GM23338 (cell line): ENCODE measurements at regions not wholly inside any gene's neighbourhood (a gene's known extent, or its start where the extent isn't known, plus 50 kb on each side); places are given as distances from the start of the nearest gene placed in this dataset.

ENCODE experiments used
- ATAC-seq: fragments of 200-7000 bp; cut with Tn5 transposase; 3 replicates; pipeline ENCODE4 v1.9.1; 2020
- DNase-seq: peaks from one replicate; pipeline ENCODE4 v3.0.0-alpha.2; 2015; ENCODE audit warnings: low spot score
- H2AFZ ChIP-seq: fragments of 200-600 bp; sonication (generic); 2 replicates; pipeline ENCODE4 v1.8.0; 2016; ENCODE audit warnings: antibody characterized with exemption, mild to moderate bottlenecking, moderate library complexity
- H3F3A ChIP-seq: fragments of 200-600 bp; sonication (generic); replicated peaks from 2 replicates; pipeline ENCODE4 v1.8.0; 2017; ENCODE audit warnings: antibody characterized with exemption, mixed run types, low read depth
- H3K27ac ChIP-seq: fragments of 200-600 bp; sonication (generic); 2 replicates; pipeline ENCODE4 v1.6.1; 2016; ENCODE audit warnings: low read depth
- H3K27me3 ChIP-seq: fragments of 200-600 bp; sonication (generic); 2 replicates; pipeline ENCODE4 v1.8.0; 2016; ENCODE audit warnings: mild to moderate bottlenecking, mixed run types, moderate library complexity; ENCODE audit not compliant: insufficient read depth
- H3K36me3 ChIP-seq: fragments of 200-600 bp; sonication (generic); 2 replicates; pipeline ENCODE4 v1.8.0; 2016; ENCODE audit warnings: mild to moderate bottlenecking; ENCODE audit not compliant: insufficient read depth
- H3K4me1 ChIP-seq: fragments of 200-600 bp; sonication (generic); 2 replicates; pipeline ENCODE4 v1.8.0; 2016; ENCODE audit warnings: mild to moderate bottlenecking, moderate library complexity; ENCODE audit not compliant: insufficient read depth
- H3K4me2 ChIP-seq: fragments of 200-600 bp; sonication (generic); 2 replicates; pipeline ENCODE4 v1.7.1; 2017; ENCODE audit warnings: mixed run types
- H3K4me3 ChIP-seq: fragments of 200-600 bp; sonication (generic); 2 replicates; pipeline ENCODE4 v1.6.1; 2016; ENCODE audit warnings: mixed run types
- H3K79me2 ChIP-seq: fragments of 200-600 bp; sonication (generic); replicated peaks from 2 replicates; pipeline ENCODE4 v1.8.0; 2017; ENCODE audit warnings: mild to moderate bottlenecking; ENCODE audit not compliant: insufficient read depth
- H3K9me2 ChIP-seq: fragments of 200-600 bp; sonication (generic); 2 replicates; pipeline ENCODE4 v1.8.0; 2017; ENCODE audit not compliant: insufficient read depth
- H4K20me1 ChIP-seq: fragments of 200-600 bp; sonication (generic); replicated peaks from 2 replicates; pipeline ENCODE4 v1.8.0; 2017; ENCODE audit warnings: mild to moderate bottlenecking; ENCODE audit not compliant: insufficient read depth
- H3K27ac Mint-ChIP-seq: 2 replicates; pipeline ENCODE4 v1.8.0; 2020; ENCODE audit warnings: inconsistent platforms, mild to moderate bottlenecking, moderate library complexity, mixed read lengths
- H3K27me3 Mint-ChIP-seq: 3 replicates; pipeline ENCODE4 v1.8.0; 2022; ENCODE audit warnings: low read depth, mild to moderate bottlenecking, moderate library complexity, mixed read lengths, inconsistent platforms; ENCODE audit not compliant: insufficient read depth, poor library complexity
- H3K36me3 Mint-ChIP-seq: 3 replicates; pipeline ENCODE4 v1.8.0; 2021; ENCODE audit warnings: low read depth, mild to moderate bottlenecking, inconsistent platforms, moderate library complexity, mixed read lengths
- H3K4me1 Mint-ChIP-seq: 3 replicates; pipeline ENCODE4 v1.8.0; 2020; ENCODE audit warnings: mild to moderate bottlenecking, inconsistent platforms, mixed read lengths
- H3K4me3 Mint-ChIP-seq: 3 replicates; pipeline ENCODE4 v1.8.0; 2021; ENCODE audit warnings: moderate library complexity, mild to moderate bottlenecking, inconsistent platforms, mixed read lengths
- H3K9me3 Mint-ChIP-seq: 3 replicates; pipeline ENCODE4 v1.8.0; 2020; ENCODE audit warnings: moderate library complexity, mild to moderate bottlenecking, inconsistent platforms, mixed read lengths
- CREB1 ChIP-seq: fragments of 250-450 bp; sonication (Bioruptor Pico); IDR thresholded peaks from 2 replicates; pipeline ENCODE4 v1.5.0; 2020; ENCODE audit warnings: low read depth, mild to moderate bottlenecking, moderate library complexity
- EZH2 ChIP-seq: fragments of 200-600 bp; sonication (generic); IDR thresholded peaks from one replicate; pipeline ENCODE4 v1.8.0; 2017; ENCODE audit warnings: antibody characterized with exemption, mild to moderate bottlenecking, low read depth; ENCODE audit not compliant: unreplicated experiment
- EZH2phosphoT487 ChIP-seq: fragments of 200-600 bp; sonication (generic); IDR thresholded peaks from one replicate; pipeline ENCODE4 v1.8.1; 2018; ENCODE audit warnings: antibody characterized with exemption; ENCODE audit not compliant: unreplicated experiment
- JUNB ChIP-seq: IDR thresholded peaks from one replicate; pipeline ENCODE4 v1.6.1; 2016; ENCODE audit warnings: antibody characterized with exemption; ENCODE audit not compliant: unreplicated experiment
- NANOG ChIP-seq: IDR thresholded peaks from 2 replicates; pipeline ENCODE4 v1.6.1; 2016; ENCODE audit warnings: antibody characterized with exemption, borderline replicate concordance
- POLR2AphosphoS5 ChIP-seq: IDR thresholded peaks from 2 replicates; pipeline ENCODE4 v1.6.1; 2016; ENCODE audit warnings: antibody characterized with exemption, low read depth
- STAT1 ChIP-seq: IDR thresholded peaks from one replicate; pipeline ENCODE4 v1.6.1; 2016; ENCODE audit warnings: antibody characterized with exemption; ENCODE audit not compliant: unreplicated experiment
- ZNF114 ChIP-seq: fragments of 250-450 bp; sonication (Bioruptor Pico); IDR thresholded peaks from 2 replicates; pipeline ENCODE4 v1.5.0; 2020; ENCODE audit warnings: mild to moderate bottlenecking, moderate library complexity
- ZNF331 ChIP-seq: fragments of 250-450 bp; sonication (Bioruptor Pico); IDR thresholded peaks from 2 replicates; pipeline ENCODE4 v1.5.0; 2020; ENCODE audit warnings: low read depth, mild to moderate bottlenecking, moderate library complexity
- TF ChIP-seq, protein P1 (sequence below), 2 experiments: fragments of 200-600 bp in 1 of 2; sonication (generic) in 1 of 2; conservative IDR thresholded peaks; 2 replicates each; pipeline versions ENCODE4 v1.5.1 to v1.6.1; 2016 to 2017; ENCODE audit warnings: antibody characterized with exemption in 2 of 2, low read depth in 2 of 2, mild to moderate bottlenecking in 2 of 2, moderate library complexity in 1 of 2
- TF ChIP-seq, protein P2 (sequence below): IDR thresholded peaks from 2 replicates; pipeline ENCODE4 v1.6.1; 2016; ENCODE audit warnings: antibody characterized with exemption
- TF ChIP-seq, protein P3 (sequence below): IDR thresholded peaks from one replicate; pipeline ENCODE4 v1.6.1; 2018; ENCODE audit warnings: antibody characterized with exemption; ENCODE audit not compliant: unreplicated experiment

DNA sequence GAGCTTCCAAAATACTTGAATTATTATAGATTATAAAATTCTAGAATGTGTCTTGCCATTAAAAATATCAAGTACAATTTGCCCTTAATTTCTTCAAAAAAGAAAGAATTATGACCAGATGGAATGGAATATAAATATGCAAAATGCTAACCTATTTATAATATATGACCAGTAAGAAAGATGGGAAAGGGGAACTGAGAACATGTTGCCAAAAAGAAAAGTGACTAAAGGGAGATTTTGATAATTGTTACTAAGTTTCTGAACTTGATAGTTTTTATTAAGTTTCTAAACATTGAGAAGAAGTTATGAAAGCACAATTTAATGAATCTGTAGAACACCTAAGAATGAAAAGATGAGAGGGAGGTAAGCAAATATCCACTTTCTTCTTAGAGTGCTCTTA lies 188.4 kb upstream of the NR4A3 start:
- H4K20me1 ChIP-seq = no peaks in the 10 kb centered on the region
- no peaks in the 10 kb centered on the region for H3K27me3 ChIP-seq
- no peak for ATAC-seq
- H3K79me2 ChIP-seq = no peaks in the 10 kb centered on the region
- Mint-ChIP-seq H3K4me1 (peaks cover 9% of the 10 kb centered on the region; the same call in 2 of the 3 replicates), H3K27me3 (no peaks in the 10 kb centered on the region), H3K27ac (no peak overlapping the region), H3K36me3 (no peaks in the 10 kb centered on the region), H3K4me3 (no peak overlapping the region), H3K9me3 (no peaks in the 10 kb centered on the region)
- DNase-seq = no peak
- no peak overlapping the region for H3K27ac ChIP-seq
- H3K9me2 ChIP-seq = no peaks in the 10 kb centered on the region
- H3K4me1 ChIP-seq = no peaks in the 10 kb centered on the region; the same call in 1 of the 2 replicates
- no peaks in the 10 kb centered on the region for H3F3A ChIP-seq
- H3K36me3 ChIP-seq = no peaks in the 10 kb centered on the region
- no peak overlapping the region for H3K4me2 ChIP-seq
- H2AFZ ChIP-seq = no peak overlapping the region
- TF ChIP-seq, protein P1, sequence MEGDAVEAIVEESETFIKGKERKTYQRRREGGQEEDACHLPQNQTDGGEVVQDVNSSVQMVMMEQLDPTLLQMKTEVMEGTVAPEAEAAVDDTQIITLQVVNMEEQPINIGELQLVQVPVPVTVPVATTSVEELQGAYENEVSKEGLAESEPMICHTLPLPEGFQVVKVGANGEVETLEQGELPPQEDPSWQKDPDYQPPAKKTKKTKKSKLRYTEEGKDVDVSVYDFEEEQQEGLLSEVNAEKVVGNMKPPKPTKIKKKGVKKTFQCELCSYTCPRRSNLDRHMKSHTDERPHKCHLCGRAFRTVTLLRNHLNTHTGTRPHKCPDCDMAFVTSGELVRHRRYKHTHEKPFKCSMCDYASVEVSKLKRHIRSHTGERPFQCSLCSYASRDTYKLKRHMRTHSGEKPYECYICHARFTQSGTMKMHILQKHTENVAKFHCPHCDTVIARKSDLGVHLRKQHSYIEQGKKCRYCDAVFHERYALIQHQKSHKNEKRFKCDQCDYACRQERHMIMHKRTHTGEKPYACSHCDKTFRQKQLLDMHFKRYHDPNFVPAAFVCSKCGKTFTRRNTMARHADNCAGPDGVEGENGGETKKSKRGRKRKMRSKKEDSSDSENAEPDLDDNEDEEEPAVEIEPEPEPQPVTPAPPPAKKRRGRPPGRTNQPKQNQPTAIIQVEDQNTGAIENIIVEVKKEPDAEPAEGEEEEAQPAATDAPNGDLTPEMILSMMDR (conservative IDR thresholded peaks at IDR 0.05; ENCODE audit: low read depth in 2 of 2) = no peak
- no peak for TF ChIP-seq EZH2phosphoT487
- no peak for TF ChIP-seq POLR2AphosphoS5
- no peak for TF ChIP-seq NANOG
- TF ChIP-seq ZNF114 (CRISPR knock-in tag) = no peak
- no peak for TF ChIP-seq STAT1
- TF ChIP-seq JUNB = no peak
- no peak for TF ChIP-seq CREB1 (CRISPR knock-in tag)
- no peak overlapping the region for H3K4me3 ChIP-seq

DNA sequence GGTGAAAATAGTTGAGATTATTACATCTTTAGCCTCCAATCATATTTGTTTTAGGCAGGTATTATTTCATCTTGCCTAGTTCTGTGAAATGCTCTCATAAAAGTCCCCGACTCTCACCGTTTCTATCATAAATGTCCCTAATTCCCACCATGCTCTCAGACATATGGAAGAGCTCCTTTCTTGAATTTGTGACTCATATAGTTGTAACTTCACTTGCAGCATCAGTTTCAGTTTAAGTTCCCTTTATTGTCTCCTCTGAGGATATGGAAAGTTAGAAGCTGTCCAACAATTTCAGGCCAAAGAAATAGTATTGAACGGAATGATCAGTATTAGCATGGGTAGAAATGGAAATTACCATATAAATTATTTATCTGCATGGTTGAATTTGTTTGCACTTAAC lies 187.5 kb upstream of the NR4A3 start:
- Mint-ChIP-seq H3K27ac (no peak overlapping the region), H3K9me3 (no peaks in the 10 kb centered on the region)
- no peak for ATAC-seq
- no peak for TF ChIP-seq POLR2AphosphoS5
- TF ChIP-seq JUNB = no peak
- TF ChIP-seq, protein P2, sequence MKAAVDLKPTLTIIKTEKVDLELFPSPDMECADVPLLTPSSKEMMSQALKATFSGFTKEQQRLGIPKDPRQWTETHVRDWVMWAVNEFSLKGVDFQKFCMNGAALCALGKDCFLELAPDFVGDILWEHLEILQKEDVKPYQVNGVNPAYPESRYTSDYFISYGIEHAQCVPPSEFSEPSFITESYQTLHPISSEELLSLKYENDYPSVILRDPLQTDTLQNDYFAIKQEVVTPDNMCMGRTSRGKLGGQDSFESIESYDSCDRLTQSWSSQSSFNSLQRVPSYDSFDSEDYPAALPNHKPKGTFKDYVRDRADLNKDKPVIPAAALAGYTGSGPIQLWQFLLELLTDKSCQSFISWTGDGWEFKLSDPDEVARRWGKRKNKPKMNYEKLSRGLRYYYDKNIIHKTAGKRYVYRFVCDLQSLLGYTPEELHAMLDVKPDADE = no peak
- TF ChIP-seq STAT1 = no peak
- no peak for TF ChIP-seq EZH2phosphoT487
- no peak for TF ChIP-seq ZNF331 (CRISPR knock-in tag)
- TF ChIP-seq, protein P3, sequence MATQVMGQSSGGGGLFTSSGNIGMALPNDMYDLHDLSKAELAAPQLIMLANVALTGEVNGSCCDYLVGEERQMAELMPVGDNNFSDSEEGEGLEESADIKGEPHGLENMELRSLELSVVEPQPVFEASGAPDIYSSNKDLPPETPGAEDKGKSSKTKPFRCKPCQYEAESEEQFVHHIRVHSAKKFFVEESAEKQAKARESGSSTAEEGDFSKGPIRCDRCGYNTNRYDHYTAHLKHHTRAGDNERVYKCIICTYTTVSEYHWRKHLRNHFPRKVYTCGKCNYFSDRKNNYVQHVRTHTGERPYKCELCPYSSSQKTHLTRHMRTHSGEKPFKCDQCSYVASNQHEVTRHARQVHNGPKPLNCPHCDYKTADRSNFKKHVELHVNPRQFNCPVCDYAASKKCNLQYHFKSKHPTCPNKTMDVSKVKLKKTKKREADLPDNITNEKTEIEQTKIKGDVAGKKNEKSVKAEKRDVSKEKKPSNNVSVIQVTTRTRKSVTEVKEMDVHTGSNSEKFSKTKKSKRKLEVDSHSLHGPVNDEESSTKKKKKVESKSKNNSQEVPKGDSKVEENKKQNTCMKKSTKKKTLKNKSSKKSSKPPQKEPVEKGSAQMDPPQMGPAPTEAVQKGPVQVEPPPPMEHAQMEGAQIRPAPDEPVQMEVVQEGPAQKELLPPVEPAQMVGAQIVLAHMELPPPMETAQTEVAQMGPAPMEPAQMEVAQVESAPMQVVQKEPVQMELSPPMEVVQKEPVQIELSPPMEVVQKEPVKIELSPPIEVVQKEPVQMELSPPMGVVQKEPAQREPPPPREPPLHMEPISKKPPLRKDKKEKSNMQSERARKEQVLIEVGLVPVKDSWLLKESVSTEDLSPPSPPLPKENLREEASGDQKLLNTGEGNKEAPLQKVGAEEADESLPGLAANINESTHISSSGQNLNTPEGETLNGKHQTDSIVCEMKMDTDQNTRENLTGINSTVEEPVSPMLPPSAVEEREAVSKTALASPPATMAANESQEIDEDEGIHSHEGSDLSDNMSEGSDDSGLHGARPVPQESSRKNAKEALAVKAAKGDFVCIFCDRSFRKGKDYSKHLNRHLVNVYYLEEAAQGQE = no peak
- TF ChIP-seq CREB1 (CRISPR knock-in tag) = no peak
- no peak for TF ChIP-seq ZNF114 (CRISPR knock-in tag)
- TF ChIP-seq EZH2 = no peak

More for the DNA sequence above, 187.5 kb upstream of the NR4A3 start:
- Histone ChIP-seq H3K9me2 (no peaks in the 10 kb centered on the region), H3F3A (no peaks in the 10 kb centered on the region), H3K79me2 (no peaks in the 10 kb centered on the region), H2AFZ (no peak overlapping the region), H3K27ac (no peak overlapping the region), H3K36me3 (no peaks in the 10 kb centered on the region), H3K4me1 (no peaks in the 10 kb centered on the region; the same call in 1 of the 2 replicates), H3K4me2 (no peak overlapping the region), H3K27me3 (no peaks in the 10 kb centered on the region), H4K20me1 (no peaks in the 10 kb centered on the region), H3K4me3 (no peak overlapping the region)
- DNase-seq = no peak
- H3K36me3 Mint-ChIP-seq = no peaks in the 10 kb centered on the region
- no peak overlapping the region for H3K4me3 Mint-ChIP-seq
- H3K4me1 Mint-ChIP-seq = peaks cover 2% of the 10 kb centered on the region; the same call in 2 of the 3 replicates
- H3K27me3 Mint-ChIP-seq = no peaks in the 10 kb centered on the region
